ENCODE measurements at regions not wholly inside any gene's neighbourhood (a gene's known extent, or its start where the extent isn't known, plus 50 kb on each side); places are given as distances from the start of the nearest gene placed in this dataset.

DNA sequence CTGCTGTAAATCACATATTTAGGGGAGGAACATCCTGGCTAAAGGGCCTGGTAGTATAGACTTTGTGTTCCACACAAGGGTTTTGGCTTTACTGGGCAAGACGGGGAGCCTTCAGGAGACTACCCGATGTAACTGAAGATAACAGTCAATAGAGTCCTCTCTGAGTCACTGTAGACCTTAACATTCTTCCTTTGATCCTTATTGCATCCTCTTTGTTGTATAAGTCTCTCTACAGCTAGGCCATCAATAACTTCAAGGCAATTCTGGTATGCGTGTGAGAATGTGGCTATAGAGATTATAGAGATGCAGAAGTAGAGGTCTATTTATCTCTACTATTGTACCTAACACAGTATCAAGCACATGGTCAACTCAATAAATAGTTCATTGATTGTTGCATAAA, 67.3 kb upstream of the STK32A start:
- no peak for DNase-seq (ENCODE audit: low read depth in 2 of 2, low spot score in 1 of 2)

DNA sequence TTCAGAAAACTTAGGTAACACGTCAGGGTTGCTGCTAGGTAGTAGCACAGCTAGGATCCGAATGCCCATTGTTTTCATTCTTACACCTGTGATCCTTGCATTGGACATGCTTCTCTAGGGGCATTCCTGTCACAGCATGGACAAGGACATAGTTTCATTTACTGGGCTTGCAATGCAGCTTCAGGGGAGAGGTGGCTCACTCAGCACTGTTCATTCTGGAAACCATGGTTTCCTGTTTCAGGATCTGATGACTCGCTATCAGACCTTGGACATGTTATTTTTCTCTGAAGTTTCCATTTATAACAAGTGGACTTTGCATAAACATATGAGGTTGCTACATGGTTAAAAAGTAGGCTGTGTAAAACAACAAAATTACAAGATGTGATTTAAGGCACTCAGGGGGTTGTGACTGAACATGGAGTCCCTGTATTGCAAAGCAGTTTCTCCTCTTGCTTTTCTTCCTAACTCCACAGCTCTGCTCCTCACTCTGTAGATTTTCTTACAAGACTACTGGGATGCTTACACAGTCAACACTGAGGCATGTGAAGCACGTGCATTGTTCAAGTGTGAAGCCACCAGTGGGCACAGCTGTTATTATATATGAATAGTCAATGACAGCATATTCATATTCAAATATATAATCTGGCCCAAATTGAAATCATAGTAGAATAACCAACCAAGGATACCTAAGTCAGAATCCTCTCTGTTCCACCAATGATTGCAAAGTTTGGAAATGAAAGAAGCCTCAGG, 66.1 kb upstream of the STK32A start:
- DNase-seq (ENCODE audit: low read depth in 2 of 2, low spot score in 1 of 2): no peak

DNA sequence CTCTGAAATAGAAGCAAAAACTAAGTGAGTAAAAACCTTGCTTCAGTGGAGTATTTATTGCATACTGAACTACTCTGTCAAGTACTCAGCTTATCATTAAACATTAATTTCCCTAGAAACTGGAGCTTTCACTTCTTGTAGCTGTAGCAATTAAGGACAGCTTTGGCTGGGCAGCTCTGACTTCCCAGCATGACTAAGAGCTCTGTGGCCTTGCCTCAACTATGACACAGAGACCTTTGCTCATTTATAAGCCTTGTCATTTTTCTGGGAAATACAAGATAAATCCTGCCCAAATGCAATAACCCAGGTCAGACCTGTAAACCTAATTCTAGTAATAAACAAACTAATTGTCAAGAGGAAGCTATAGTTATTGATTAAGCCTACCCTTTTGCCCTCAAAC, 65.4 kb upstream of the STK32A start:
- DNase-seq (ENCODE audit: low read depth in 2 of 2, low spot score in 1 of 2): no peak

DNA sequence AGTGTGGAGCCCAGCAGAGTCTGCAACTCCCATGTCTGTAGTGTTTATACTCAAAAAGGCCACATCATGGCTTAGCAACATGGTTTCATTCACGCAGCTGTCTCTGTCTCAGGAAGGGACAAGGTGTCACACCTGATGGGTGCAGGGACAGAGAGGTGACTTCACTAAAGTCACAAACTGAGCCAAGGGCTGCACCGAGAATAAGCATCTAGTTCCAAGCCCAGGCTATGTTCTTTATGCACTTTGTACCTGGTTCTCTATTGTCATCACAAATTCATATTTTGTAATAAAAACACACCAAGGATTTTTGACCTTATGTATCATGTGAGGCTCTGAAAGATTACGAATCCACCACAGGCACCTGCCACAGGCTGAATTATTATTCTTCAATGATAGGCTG, 64.9 kb upstream of the STK32A start:
- DNase-seq (ENCODE audit: low read depth in 2 of 2, low spot score in 1 of 2): no peak

DNA sequence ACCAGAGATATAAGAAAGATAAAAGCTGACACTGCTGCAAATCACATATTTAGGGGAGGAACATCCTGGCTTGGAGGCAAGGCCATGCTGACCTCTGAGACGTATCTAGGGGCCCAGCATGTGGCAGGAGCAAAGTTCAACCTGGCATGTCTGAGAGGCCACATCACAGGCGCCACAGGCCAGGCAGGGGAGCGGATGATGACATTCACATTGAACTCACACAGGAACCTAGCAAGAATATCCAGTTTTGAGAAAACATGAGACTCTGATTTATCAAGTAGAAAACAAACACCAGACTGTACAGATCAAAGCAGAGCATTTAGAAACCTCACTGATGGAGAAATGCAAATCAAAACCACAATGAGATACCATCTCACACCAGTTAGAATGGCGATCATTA, 64.2 kb upstream of the STK32A start:
- DNase-seq (ENCODE audit: low read depth in 2 of 2, low spot score in 1 of 2): no peak

DNA sequence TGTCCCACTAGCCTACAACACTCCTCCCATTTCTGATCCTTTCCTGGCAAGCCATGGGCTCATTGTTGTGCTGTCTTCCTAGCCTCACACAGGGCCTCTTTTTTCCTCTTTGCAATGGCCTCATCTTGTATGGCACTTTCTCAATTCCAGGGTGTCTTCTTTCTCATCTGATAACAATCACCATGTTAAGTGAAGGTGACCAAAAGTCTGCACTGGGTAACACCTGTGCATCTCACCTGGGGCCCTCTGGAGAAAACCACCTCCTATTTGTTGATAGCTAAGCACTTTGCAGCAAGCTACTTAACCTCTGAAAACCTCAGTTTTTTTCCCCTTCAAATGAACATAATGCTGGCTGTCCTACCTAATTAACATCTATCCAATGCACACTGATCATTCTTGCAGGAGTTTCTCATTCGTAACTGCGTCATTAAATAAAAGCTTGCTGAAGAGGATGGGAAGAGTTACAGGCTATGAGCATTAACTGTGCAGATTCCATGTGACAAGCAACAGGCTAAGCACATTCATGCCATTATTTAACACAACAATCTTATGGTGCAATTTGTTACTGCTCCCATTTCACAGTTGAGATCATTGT, 60.1 kb upstream of the STK32A start:
- DNase-seq (ENCODE audit: low read depth in 2 of 2, low spot score in 1 of 2): no peak

DNA sequence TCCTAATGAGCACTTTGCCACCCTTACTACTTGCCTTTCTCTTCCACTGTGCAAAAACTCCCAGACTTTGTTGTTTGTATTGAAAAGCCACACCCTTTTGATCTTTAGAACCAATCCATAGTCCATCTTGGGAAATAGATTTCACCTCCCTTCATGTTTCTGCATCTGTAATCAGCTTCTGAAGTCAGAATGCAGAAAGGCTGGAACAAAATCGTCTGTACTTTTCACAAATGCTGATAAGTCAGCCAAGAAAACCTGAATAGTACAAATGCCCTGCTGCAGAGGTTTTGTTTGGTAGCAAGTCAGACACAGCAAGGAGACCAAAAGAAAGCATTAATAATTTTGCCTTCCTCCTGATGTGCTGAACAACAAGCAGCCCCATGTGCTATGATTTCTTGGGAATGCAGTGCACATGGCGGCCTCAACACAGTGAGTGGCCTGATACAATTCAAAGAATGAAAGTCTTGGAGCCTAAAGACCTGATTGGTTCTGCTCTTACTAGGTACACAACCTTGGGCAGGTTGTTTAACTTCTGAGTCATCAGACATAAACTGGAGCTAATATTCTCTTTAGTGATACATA, 59.2 kb upstream of the STK32A start:
- DNase-seq (ENCODE audit: low read depth in 2 of 2, low spot score in 1 of 2): no peak

DNA sequence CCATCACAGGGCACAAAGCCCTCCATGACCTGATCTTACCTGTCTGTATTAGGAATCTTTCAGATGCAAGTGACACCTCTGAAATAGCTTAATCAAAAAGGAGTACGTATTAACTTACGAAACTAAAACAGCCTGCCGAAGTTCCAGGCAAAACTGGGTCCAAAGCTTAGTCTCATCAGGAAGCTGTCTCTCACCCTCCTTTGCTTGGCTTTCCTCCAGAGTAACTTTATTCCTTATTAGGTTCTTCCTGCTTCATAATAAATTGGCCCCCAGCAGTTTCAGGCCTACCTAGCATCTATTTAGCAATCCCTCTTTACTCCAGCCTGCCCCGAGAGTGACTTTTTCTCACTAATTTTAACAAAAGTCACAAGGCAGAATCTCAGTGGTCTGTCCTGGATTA, 58.4 kb upstream of the STK32A start:
- DNase-seq (ENCODE audit: low read depth in 2 of 2, low spot score in 1 of 2): no peak

DNA sequence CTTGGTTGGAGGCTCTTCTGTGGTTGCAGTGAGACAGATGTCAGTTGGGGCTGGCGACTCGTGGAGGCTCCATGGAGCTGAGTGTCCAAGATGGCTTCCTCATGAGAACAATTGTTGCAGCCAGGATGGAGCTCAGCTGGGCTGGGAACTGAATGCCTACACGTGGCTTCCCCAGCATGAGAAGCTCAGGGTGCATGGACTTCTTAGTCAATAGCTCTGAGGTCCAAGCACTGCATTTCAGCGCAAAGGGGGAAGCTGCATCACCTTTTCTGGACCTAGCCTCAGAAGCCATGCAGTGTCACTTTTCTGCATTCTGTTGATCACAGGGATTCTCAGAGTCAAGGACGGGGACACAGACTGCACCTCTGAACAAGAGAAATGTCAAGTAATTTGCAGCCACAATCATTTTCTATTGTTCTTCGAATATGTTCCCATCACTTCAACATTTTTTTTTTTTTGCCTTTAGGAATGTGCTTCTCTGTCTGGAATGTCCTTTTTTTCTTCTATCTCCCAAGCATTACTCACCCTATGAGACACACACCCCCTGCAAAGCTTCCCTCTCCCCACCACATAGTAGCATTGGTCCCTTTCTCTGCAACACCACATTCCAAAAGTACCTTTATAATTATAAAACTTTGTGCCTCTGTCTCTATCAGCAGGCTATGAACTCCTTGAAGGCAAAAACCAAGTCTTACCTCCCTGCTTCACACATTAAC, 57.5 kb upstream of the STK32A start:
- no peak for DNase-seq (ENCODE audit: low read depth in 2 of 2, low spot score in 1 of 2)

DNA sequence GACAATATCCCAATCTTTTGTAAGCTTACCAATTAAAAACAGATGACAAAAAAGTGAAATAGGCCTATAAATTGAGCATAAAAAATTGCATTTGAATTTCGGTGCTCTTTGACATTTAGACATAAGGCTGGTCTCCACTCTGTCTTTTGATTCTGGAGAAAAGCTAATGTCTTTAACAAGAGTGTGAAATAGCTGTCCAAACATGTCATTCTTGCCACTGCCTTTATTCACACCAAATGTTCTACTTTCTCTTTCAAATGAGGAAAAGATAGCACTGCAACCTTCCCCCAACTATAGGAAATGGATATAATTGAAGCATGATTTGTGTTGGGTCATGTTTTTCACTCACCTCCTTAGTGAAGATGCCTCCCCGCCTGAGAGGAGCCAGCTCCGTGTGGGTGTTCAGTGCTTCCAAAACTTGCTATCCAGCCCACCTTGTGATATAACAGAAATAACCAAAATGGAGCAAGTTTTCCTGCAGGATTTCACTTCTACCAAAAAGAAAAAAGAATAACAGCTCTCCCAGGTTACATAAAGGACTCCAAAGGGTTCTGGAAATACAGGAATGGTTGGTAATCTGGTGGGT, 55.2 kb upstream of the STK32A start:
- no peak for DNase-seq (ENCODE audit: low read depth in 2 of 2, low spot score in 1 of 2)

DNA sequence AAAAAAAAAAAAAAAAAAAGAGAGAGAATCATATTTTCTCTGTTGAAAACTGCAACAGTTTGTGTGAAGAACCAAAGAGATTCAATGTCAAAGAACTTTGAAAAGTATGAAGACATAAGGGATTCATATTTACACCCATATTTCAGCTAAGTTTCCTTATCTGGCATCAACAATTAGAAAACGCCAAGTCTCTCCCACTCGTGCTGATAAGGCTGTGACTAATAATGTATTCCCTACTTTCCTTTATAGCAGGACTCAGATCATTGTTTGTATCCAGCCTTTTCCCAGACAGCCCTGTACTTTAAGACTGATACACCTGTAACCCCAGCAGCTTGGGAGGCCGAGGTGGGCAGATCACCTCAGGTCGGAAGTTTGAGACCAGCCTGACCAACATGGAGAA, 54.1 kb upstream of the STK32A start:
- no peak for DNase-seq (ENCODE audit: low read depth in 2 of 2, low spot score in 1 of 2)

All from stimulated activated CD8-positive, alpha-beta memory T cell treated with anti-CD3 and anti-CD28 coated beads, Interleukin-4, amount 100 ng/mL, for 1 hour (primary cell).